HepG2 (cell line): ENCODE measurements at regions not wholly inside any gene's neighbourhood (a gene's known extent, or its start where the extent isn't known, plus 50 kb on each side); places are given as distances from the start of the nearest gene placed in this dataset.

Source experiments
- AFF4 ChIP-seq: sonication (generic); formaldehyde crosslinking; IDR thresholded peaks from 2 replicates; pipeline ENCODE4 v1.4.0; 2020; ENCODE audit warnings: missing genetic modification reagents
- ASH2L ChIP-seq: fragments of 300-600, 200-600 bp; sonication (generic); IDR thresholded peaks from 2 replicates; pipeline ENCODE4 v1.7.0; 2017; ENCODE audit warnings: low read depth, mild to moderate bottlenecking, moderate library complexity, mixed read lengths, low read length; ENCODE audit not compliant: insufficient read length
- E2F5 ChIP-seq: sonication (generic); formaldehyde crosslinking; conservative IDR thresholded peaks from 2 replicates; pipeline ENCODE4 v1.4.0; 2020; ENCODE audit warnings: missing genetic modification reagents
- ESRRA ChIP-seq: sonication (generic); formaldehyde crosslinking; IDR thresholded peaks from 2 replicates; pipeline ENCODE4 v1.5.1; 2020; ENCODE audit warnings: mild to moderate bottlenecking, low read depth, missing genetic modification reagents
- FOXK2 ChIP-seq: fragments of 450-650 bp; IDR thresholded peaks from 2 replicates; pipeline ENCODE4 v1.6.1; 2016
- HDAC1 ChIP-seq: sonication (generic); formaldehyde crosslinking; IDR thresholded peaks from 2 replicates; pipeline ENCODE4 v1.5.1; 2020; ENCODE audit warnings: mild to moderate bottlenecking, missing genetic modification reagents
- LRRFIP1 ChIP-seq: sonication (generic); formaldehyde crosslinking; conservative IDR thresholded peaks from 2 replicates; pipeline ENCODE4 v1.4.0; 2020; ENCODE audit warnings: missing genetic modification reagents
- MED8 ChIP-seq: sonication (generic); formaldehyde crosslinking; IDR thresholded peaks from 2 replicates; pipeline ENCODE4 v1.8.1; 2023; ENCODE audit warnings: mild to moderate bottlenecking, missing genetic modification reagents; ENCODE audit not compliant: insufficient replicate concordance
- NCOA5 ChIP-seq: sonication (generic); formaldehyde crosslinking; IDR thresholded peaks from 2 replicates; pipeline ENCODE4 v1.4.0; 2020; ENCODE audit warnings: missing genetic modification reagents
- PLSCR1 ChIP-seq: sonication (generic); formaldehyde crosslinking; IDR thresholded peaks from 2 replicates; pipeline ENCODE4 v1.5.0; 2020; ENCODE audit warnings: missing genetic modification reagents, mild to moderate bottlenecking, borderline replicate concordance
- POLR2A ChIP-seq, 2 experiments: IDR thresholded peaks; 2 replicates each; pipeline ENCODE4 v1.6.1; 2011; ENCODE audit warnings: low read depth in 2 of 2, low read length in 2 of 2, mild to moderate bottlenecking in 1 of 2, moderate library complexity in 1 of 2; ENCODE audit not compliant: insufficient read depth in 1 of 2
- RBFOX2 ChIP-seq: fragments of 200-400 bp; formaldehyde crosslinking; IDR thresholded peaks from 2 replicates; pipeline ENCODE4 v1.6.1; 2017; ENCODE audit warnings: low read depth, mild to moderate bottlenecking, low read length
- RBM39 ChIP-seq: fragments of 200-400 bp; formaldehyde crosslinking; IDR thresholded peaks from one replicate; pipeline ENCODE4 v1.6.1; 2018; ENCODE audit warnings: antibody characterized with exemption, mild to moderate bottlenecking, low read depth, low read length; ENCODE audit not compliant: poor library complexity, severe bottlenecking
- RXRA ChIP-seq: sonication (generic); formaldehyde crosslinking; IDR thresholded peaks from 2 replicates; pipeline ENCODE4 v1.5.1; 2020; ENCODE audit warnings: missing genetic modification reagents
- TBP ChIP-seq: sonication (generic); formaldehyde crosslinking; IDR thresholded peaks from 2 replicates; pipeline ENCODE4 v1.5.0; 2020; ENCODE audit warnings: missing genetic modification reagents
- TCF7 ChIP-seq: sonication (generic); IDR thresholded peaks from 2 replicates; pipeline ENCODE4 v1.6.1; 2016; ENCODE audit warnings: antibody characterized with exemption, low read depth
- ZC3H4 ChIP-seq: sonication (generic); formaldehyde crosslinking; IDR thresholded peaks from 2 replicates; pipeline ENCODE4 v1.4.0; 2020; ENCODE audit warnings: missing genetic modification reagents, borderline replicate concordance
- ZNF572 ChIP-seq: sonication (generic); formaldehyde crosslinking; IDR thresholded peaks from 2 replicates; pipeline ENCODE4 v1.5.1; 2020; ENCODE audit warnings: mild to moderate bottlenecking, missing genetic modification reagents
- ZNF580 ChIP-seq: IDR thresholded peaks from 2 replicates; pipeline ENCODE4 v1.6.1; 2016; ENCODE audit warnings: low read depth, borderline replicate concordance
- ZNF598 ChIP-seq: sonication (generic); formaldehyde crosslinking; IDR thresholded peaks from 2 replicates; pipeline ENCODE4 v1.5.1; 2020; ENCODE audit warnings: mild to moderate bottlenecking, missing genetic modification reagents, borderline replicate concordance
- ZNF75D ChIP-seq: sonication (generic); formaldehyde crosslinking; IDR thresholded peaks from 2 replicates; pipeline ENCODE4 v1.8.1; 2023; ENCODE audit warnings: missing genetic modification reagents, mild to moderate bottlenecking, borderline replicate concordance
- ZNF766 ChIP-seq: sonication (generic); formaldehyde crosslinking; IDR thresholded peaks from 2 replicates; pipeline ENCODE4 v1.5.0; 2020; ENCODE audit warnings: missing genetic modification reagents, borderline replicate concordance
- ZNF775 ChIP-seq: sonication (generic); formaldehyde crosslinking; IDR thresholded peaks from 2 replicates; pipeline ENCODE4 v1.4.0; 2020; ENCODE audit warnings: missing genetic modification reagents, mild to moderate bottlenecking, moderate library complexity, borderline replicate concordance

- no peak for TF ChIP-seq ZNF775 (CRISPR knock-in tag)
- no peak for TF ChIP-seq AFF4 (CRISPR knock-in tag)
- TF ChIP-seq RBM39 = no peak
- no peak for TF ChIP-seq ZNF580
- TF ChIP-seq FOXK2 = no peak
- TF ChIP-seq RBFOX2 = no peak
- no peak for TF ChIP-seq ASH2L
- TF ChIP-seq PLSCR1 (CRISPR knock-in tag) = no peak
- TF ChIP-seq POLR2A (IDR thresholded peaks at IDR 0.05; ENCODE audit: insufficient read depth in 1 of 2, low read depth in 2 of 2, low read length in 2 of 2) = no peak
- TF ChIP-seq ZNF572 (CRISPR knock-in tag) = no peak
- TF ChIP-seq MED8 (CRISPR knock-in tag) = no peak
- no peak for TF ChIP-seq NCOA5 (CRISPR knock-in tag)
- TF ChIP-seq ESRRA = no peak
- peak; percentile 63 for TF ChIP-seq HDAC1 (CRISPR knock-in tag)
- TF ChIP-seq E2F5 (CRISPR knock-in tag) = no peak
- no peak for TF ChIP-seq ZNF598
- TF ChIP-seq ZC3H4 (CRISPR knock-in tag) = no peak
- TF ChIP-seq ZNF75D = no peak
- no peak for TF ChIP-seq TCF7
- no peak for TF ChIP-seq LRRFIP1 (CRISPR knock-in tag)
- peak; percentile 54; the same call in 1 of the 2 replicates for TF ChIP-seq RXRA (CRISPR knock-in tag)
- TF ChIP-seq ZNF766 (CRISPR knock-in tag) = no peak
- no peak for TF ChIP-seq TBP
Observed at GRCh38 chr22:27480487-27480886, 321.1 kb downstream of the MN1 start (continued).
